Panc1 (cell line): ENCODE measurements at regions not wholly inside any gene's neighbourhood (a gene's known extent, or its start where the extent isn't known, plus 50 kb on each side); places are given as distances from the start of the nearest gene placed in this dataset.

Source experiments
- ATAC-seq: fragments of 200-7000 bp; cut with Tn5 transposase; 2 replicates; pipeline ENCODE4 v1.9.1; 2020; ENCODE audit warnings: mild to moderate bottlenecking, moderate library complexity
- BruUV-seq: library from RNA; stranded (reverse); fragments of 400-500 nt; replicated peaks from 2 replicates; lab custom pipeline; 2021; lab: Mats Ljungman, UMichigan
- CTCF ChIA-PET: fragments of 300-600 bp; sonication (Branson Sonifier 250); formaldehyde crosslinking; loops from one replicate; lab custom pipeline; 2022; ENCODE audit warnings: antibody characterized with exemption; lab: Charles Lee
- POLR2A ChIA-PET: fragments of 300-600 bp; sonication (Branson Sonifier 250); formaldehyde crosslinking; loops from one replicate; lab custom pipeline; 2022; ENCODE audit warnings: antibody characterized with exemption; lab: Charles Lee
- DNase-seq: peaks from one replicate; pipeline ENCODE4 v3.0.0-alpha.2; 2010; ENCODE audit warnings: low read depth, low spot score
- H3K27ac ChIP-seq: 2 replicates; pipeline ENCODE4 v1.5.1; 2011; ENCODE audit warnings: mild to moderate bottlenecking, low read length, inconsistent platforms
- H3K27me3 ChIP-seq: fragments of 200-500 bp; sonication (Bioruptor generic); 2 replicates; pipeline ENCODE4 v1.6.0; 2014; ENCODE audit warnings: low read length, inconsistent platforms; ENCODE audit not compliant: control insufficient read depth, insufficient read depth
- H3K36me3 ChIP-seq: fragments of 200-500 bp; sonication (Bioruptor generic); 2 replicates; pipeline ENCODE4 v1.5.1; 2014; ENCODE audit warnings: inconsistent platforms, mild to moderate bottlenecking, low read length, moderate library complexity; ENCODE audit not compliant: control insufficient read depth, insufficient read depth
- H3K4me1 ChIP-seq: 2 replicates; pipeline ENCODE4 v1.5.1; 2011; ENCODE audit warnings: inconsistent platforms, mild to moderate bottlenecking, low read length, moderate library complexity; ENCODE audit not compliant: control insufficient read depth, insufficient read depth
- H3K4me3 ChIP-seq, 2 experiments: 2 replicates each; pipeline ENCODE4 v1.5.1; 2011 to 2012; ENCODE audit warnings: low read depth in 2 of 2, low read length in 2 of 2, mild to moderate bottlenecking in 2 of 2, inconsistent platforms in 1 of 2, moderate library complexity in 1 of 2
- H3K9me3 ChIP-seq: fragments of 200-500 bp; sonication (Bioruptor generic); 2 replicates; pipeline ENCODE4 v1.5.1; 2014; ENCODE audit warnings: low read depth, mild to moderate bottlenecking, inconsistent platforms, low read length, moderate library complexity; ENCODE audit not compliant: control insufficient read depth, insufficient read depth
- POLR2AphosphoS5 ChIP-seq: IDR thresholded peaks from 2 replicates; pipeline ENCODE4 v1.6.1; 2012; ENCODE audit warnings: mild to moderate bottlenecking, low read depth, low read length, moderate library complexity
- SIN3A ChIP-seq: IDR thresholded peaks from 2 replicates; pipeline ENCODE4 v1.6.1; 2012; ENCODE audit warnings: low read depth, mild to moderate bottlenecking, low read length, moderate library complexity, borderline replicate concordance; ENCODE audit not compliant: insufficient read depth
- TCF7L2 ChIP-seq: IDR thresholded peaks from 2 replicates; pipeline ENCODE4 v1.6.1; 2011; ENCODE audit warnings: mild to moderate bottlenecking, low read depth, low read length, inconsistent platforms
- in situ Hi-C: cut with HindIII; loops from 2 replicates; pipeline ENCODE4 v1.10.0; 2016; ENCODE audit warnings: low sequenced_read_pairs, low pct_unique_long_range_greater_than_20kb
- intact Hi-C: fragments of 100-400 bp; cut with micrococcal nuclease; formaldehyde crosslinking; loops from one replicate; pipeline ENCODE4 v1.10.0; 2022; ENCODE audit not compliant: unreplicated experiment
- TF ChIP-seq, protein P1 (sequence below): fragments of 450-650 bp; IDR thresholded peaks from 2 replicates; pipeline ENCODE4 v1.5.1; 2017; ENCODE audit warnings: mild to moderate bottlenecking
- TF ChIP-seq, protein P2 (sequence below), 2 experiments: IDR thresholded peaks; 2 replicates each; pipeline ENCODE4 v1.6.1; 2011 to 2012; ENCODE audit warnings: low read depth in 2 of 2, control low read depth in 1 of 2, low read length in 1 of 2, mild to moderate bottlenecking in 1 of 2, moderate library complexity in 1 of 2; ENCODE audit not compliant: insufficient read depth in 1 of 2

DNA sequence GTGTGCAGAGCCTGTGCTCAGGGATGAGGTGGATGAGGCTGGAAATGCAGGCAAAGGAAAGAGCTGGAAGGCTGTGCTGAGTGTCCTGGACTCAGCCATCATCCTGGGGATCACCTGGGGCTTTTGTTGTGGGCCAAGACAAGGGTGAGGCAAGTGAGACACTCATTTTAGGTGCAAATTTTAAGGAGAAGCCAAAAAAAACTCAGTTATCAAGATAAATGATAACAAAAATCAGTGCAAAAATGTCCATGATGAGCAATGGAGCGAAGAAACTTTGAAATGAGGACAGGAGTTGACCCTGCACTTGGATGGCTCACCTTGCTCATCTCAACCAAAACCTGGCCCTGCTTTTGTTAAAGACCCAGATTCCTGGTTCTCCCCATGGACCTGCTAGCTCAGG, 141.9 kb downstream of the MYCN start:
- no TSS peak for BruUV-seq
- no peak overlapping the region for H3K4me3 ChIP-seq
- ATAC-seq = no peak

DNA sequence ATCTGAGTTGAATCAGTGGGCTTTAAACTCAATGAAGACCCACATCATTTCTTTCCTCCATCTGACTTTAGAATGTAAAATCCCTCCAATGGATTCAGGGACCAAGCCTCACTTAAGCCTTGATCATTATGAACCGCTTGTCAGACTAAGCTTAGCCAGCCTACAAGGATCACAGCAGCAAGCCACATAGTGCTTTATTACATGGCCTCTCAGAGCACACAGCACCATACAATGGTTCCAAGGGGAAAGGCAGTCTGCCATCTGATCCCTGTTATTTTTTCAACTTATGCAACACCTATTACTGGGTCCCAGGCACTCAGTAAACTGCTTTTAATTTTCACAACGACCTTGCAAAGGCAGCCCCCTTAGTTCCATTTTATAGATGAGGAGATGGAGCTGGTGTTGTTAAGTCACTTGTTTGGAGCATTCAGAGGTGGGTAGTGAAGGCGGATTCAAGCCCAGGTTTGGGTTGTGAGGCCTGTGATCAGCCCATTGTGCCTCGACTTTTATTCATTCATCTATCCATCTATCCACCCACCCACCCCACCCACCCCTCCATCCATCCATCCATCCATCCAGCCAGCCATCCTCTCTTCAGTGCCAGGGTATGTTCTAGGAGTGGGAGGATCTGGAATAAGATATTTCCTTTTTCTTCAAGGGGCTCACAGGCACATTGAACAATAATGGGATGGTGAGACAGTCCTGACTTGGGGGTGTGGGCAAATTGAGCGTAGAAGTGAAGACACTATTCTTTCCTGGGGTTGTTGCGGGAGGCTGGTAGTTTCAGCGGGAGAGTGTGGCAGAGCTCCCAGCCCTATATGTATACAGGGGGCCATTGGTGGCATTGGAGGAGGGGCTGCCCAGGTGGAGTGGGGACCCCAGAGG, 141.2 kb downstream of the MYCN start:
- H3K4me3 ChIP-seq = no peak overlapping the region
- no peaks in the 10 kb centered on the region for H3K27me3 ChIP-seq
- no peaks in the 10 kb centered on the region for H3K9me3 ChIP-seq
- TF ChIP-seq, protein P1, sequence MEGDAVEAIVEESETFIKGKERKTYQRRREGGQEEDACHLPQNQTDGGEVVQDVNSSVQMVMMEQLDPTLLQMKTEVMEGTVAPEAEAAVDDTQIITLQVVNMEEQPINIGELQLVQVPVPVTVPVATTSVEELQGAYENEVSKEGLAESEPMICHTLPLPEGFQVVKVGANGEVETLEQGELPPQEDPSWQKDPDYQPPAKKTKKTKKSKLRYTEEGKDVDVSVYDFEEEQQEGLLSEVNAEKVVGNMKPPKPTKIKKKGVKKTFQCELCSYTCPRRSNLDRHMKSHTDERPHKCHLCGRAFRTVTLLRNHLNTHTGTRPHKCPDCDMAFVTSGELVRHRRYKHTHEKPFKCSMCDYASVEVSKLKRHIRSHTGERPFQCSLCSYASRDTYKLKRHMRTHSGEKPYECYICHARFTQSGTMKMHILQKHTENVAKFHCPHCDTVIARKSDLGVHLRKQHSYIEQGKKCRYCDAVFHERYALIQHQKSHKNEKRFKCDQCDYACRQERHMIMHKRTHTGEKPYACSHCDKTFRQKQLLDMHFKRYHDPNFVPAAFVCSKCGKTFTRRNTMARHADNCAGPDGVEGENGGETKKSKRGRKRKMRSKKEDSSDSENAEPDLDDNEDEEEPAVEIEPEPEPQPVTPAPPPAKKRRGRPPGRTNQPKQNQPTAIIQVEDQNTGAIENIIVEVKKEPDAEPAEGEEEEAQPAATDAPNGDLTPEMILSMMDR = no peak
- TF ChIP-seq SIN3A (no peak), POLR2AphosphoS5 (no peak), TCF7L2 (no peak)
- TF ChIP-seq, protein P2, sequence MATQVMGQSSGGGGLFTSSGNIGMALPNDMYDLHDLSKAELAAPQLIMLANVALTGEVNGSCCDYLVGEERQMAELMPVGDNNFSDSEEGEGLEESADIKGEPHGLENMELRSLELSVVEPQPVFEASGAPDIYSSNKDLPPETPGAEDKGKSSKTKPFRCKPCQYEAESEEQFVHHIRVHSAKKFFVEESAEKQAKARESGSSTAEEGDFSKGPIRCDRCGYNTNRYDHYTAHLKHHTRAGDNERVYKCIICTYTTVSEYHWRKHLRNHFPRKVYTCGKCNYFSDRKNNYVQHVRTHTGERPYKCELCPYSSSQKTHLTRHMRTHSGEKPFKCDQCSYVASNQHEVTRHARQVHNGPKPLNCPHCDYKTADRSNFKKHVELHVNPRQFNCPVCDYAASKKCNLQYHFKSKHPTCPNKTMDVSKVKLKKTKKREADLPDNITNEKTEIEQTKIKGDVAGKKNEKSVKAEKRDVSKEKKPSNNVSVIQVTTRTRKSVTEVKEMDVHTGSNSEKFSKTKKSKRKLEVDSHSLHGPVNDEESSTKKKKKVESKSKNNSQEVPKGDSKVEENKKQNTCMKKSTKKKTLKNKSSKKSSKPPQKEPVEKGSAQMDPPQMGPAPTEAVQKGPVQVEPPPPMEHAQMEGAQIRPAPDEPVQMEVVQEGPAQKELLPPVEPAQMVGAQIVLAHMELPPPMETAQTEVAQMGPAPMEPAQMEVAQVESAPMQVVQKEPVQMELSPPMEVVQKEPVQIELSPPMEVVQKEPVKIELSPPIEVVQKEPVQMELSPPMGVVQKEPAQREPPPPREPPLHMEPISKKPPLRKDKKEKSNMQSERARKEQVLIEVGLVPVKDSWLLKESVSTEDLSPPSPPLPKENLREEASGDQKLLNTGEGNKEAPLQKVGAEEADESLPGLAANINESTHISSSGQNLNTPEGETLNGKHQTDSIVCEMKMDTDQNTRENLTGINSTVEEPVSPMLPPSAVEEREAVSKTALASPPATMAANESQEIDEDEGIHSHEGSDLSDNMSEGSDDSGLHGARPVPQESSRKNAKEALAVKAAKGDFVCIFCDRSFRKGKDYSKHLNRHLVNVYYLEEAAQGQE (IDR thresholded peaks at IDR 0.05; ENCODE audit: insufficient read depth in 1 of 2, low read depth in 2 of 2, low read length in 1 of 2) = no peak
- H3K4me1 ChIP-seq = no peaks in the 10 kb centered on the region
- ChIA-PET CTCF (no interaction called here), POLR2A (no interaction called here)
- no TSS peak for BruUV-seq
- in situ Hi-C loops = no loop called here
- H3K27ac ChIP-seq = no peak overlapping the region
- no peak for DNase-seq
- intact Hi-C loops = no loop called here
- no peak for ATAC-seq
- no peaks in the 10 kb centered on the region for H3K36me3 ChIP-seq

More for the DNA sequence above, 141.9 kb downstream of the MYCN start:
- Histone ChIP-seq H3K9me3 (no peaks in the 10 kb centered on the region), H3K27me3 (no peaks in the 10 kb centered on the region), H3K27ac (no peak overlapping the region), H3K4me1 (no peaks in the 10 kb centered on the region), H3K36me3 (no peaks in the 10 kb centered on the region)
- intact Hi-C loops (no loop called here), in situ Hi-C loops (no loop called here)
- POLR2A ChIA-PET = no interaction called here
- no peak for TF ChIP-seq TCF7L2
- TF ChIP-seq, protein P2 (IDR thresholded peaks at IDR 0.05; ENCODE audit: insufficient read depth in 1 of 2, low read depth in 2 of 2, low read length in 1 of 2) = no peak
- TF ChIP-seq SIN3A = no peak
- TF ChIP-seq, protein P1 = no peak
- no peak for TF ChIP-seq POLR2AphosphoS5
- DNase-seq = no peak
- CTCF ChIA-PET = no interaction called here
